Esophagus squamous epithelium (tissue), 4 donors: ENCODE measurements at regions not wholly inside any gene's neighbourhood (a gene's known extent, or its start where the extent isn't known, plus 50 kb on each side); places are given as distances from the start of the nearest gene placed in this dataset.

Experiments
- CTCF ChIP-seq, 6 experiments: fragments of 450-650 bp in 4 of 6; fragments of 200-600 bp in 2 of 6; sonication (generic) in 2 of 6; IDR thresholded peaks; one replicate each; pipeline ENCODE4 v1.5.1; 2016 to 2019; ENCODE audit warnings: antibody characterized with exemption in 6 of 6, mild to moderate bottlenecking in 4 of 6, moderate library complexity in 4 of 6
- POLR2A ChIP-seq, 4 donors: fragments of 450-650 bp; IDR thresholded peaks; one replicate each; pipeline ENCODE4 v1.6.1; 2017; ENCODE audit warnings: antibody characterized with exemption in 4 of 4, mild to moderate bottlenecking in 4 of 4, moderate library complexity in 3 of 4

- no peak for TF ChIP-seq CTCF (IDR thresholded peaks at IDR 0.05)
- no peak for TF ChIP-seq POLR2A (IDR thresholded peaks at IDR 0.05)
These were observed 537.6 kb downstream of the C12orf50 start for GRCh38 chr12:87491598-87491997.
